Dedifferentiated amniotic fluid mesenchymal stem cell (primary cell): ENCODE measurements at regions not wholly inside any gene's neighbourhood (a gene's known extent, or its start where the extent isn't known, plus 50 kb on each side); places are given as distances from the start of the nearest gene placed in this dataset.
"Not testable (repeated sequence)": the region's sequence is repeated elsewhere in the genome, so short reads cannot be mapped to it uniquely, and the experiment has no call there.

Source experiments
- DNase-seq: peaks from one replicate; pipeline ENCODE4 v3.0.0-alpha.2; 2016; ENCODE audit errors: extremely low spot score

GRCh38 chr6:25181350-25181724, 97.8 kb upstream of the CARMIL1 start:
- DNase-seq, result no peak

DNA sequence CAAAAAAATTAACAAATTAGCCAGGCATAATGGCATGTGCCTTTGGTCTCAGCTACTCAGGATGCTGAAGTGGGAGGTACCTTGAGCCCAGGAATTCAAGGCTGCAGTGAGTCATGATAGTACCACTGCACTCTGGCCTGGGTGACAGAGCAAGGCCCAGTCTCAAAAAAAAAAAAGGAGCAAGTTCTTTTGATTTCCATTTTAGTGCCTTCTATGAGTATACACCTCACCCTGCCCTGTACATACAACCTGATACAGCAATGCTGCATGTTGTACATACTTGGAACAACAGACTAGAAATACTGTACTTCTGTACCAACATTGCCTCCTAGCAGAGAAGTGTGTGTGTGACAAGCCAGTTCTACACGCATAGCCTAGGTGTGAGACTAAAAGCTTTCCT, 97.3 kb upstream of the CARMIL1 start:
- DNase-seq, result no peak

DNA sequence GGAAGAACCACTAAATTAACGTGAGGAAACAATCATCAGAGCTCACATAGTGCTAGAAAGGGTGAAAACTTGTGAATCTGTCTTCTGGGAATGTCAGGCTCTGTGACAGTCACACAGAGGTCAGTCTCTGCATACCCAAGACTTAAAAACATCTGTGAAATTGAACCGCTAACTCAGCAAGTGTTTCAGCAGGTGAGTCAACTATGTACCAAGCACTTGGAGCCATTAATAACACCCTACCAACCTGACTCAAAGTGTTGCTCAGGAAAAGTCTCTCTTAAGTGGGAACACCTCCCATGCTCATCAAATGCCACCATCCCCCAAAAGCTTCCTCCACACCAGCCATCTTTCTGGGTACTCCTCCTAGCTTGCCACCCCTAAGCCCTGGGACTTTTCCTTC, 92.3 kb upstream of the CARMIL1 start:
- DNase-seq, result no peak

GRCh38 chr6:25188232-25188631, 90.9 kb upstream of the CARMIL1 start:
- no peak for DNase-seq

- DNase-seq, result no peak
Measured at GRCh38 chr6:25192590-25193459, 86.3 kb upstream of the CARMIL1 start.

DNA sequence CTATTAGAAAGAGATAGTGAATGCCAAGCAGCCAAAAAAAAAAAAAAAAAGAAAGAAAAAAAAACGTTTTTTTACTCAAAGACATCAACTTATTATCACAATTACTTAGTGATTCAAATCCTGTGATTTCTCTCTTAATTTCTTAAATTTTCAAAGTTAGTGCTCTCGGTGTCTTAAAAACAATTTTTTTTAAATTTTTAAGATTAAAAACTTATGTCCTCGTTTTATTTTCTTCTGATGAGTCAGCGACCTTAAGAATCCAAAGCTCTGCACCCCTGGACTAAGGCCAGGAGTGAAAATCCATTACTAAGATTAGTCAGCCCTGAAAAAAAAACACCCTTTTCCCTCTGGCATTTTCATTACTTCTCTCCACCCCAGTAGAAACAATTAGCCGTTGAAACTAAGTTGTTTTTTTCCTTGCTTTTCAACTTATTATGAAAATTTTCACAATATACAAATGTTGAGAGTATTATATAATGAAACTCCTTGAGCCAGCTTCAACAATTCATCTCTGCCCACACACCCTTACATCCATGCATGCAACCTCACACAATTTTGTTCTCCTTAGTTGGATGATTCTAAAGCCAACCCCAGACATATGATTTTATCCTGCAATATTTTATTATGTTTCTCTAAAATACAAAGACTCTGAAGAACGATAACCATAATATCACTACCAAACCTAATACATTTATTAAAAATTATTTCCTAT, 85.6 kb upstream of the CARMIL1 start:
- peak; percentile 92 for DNase-seq

DNA sequence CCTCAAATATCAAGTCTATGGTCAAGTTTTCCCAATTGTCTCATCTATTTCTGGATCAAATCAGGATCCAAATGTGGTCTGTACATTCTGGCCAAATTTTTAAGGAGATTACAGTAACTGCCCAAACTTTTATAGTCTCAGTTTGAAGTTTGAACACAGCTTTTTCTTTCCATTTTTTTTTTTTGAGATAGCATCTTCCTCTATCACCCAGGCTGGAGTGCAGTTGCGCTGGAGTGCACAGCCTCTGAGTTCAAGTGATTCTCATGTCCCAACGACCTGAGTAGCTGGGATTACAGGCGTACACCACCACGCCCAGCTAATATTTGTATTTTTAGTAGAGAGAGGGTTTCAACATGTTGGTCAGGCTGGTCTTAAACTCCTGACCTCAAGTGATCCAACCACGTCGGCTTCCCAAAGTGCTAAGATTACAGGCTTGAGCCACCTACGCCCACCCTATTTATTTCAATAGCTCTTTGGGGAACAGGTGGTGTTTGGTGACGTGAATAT, 84.9 kb upstream of the CARMIL1 start:
- no peak for DNase-seq

DNA sequence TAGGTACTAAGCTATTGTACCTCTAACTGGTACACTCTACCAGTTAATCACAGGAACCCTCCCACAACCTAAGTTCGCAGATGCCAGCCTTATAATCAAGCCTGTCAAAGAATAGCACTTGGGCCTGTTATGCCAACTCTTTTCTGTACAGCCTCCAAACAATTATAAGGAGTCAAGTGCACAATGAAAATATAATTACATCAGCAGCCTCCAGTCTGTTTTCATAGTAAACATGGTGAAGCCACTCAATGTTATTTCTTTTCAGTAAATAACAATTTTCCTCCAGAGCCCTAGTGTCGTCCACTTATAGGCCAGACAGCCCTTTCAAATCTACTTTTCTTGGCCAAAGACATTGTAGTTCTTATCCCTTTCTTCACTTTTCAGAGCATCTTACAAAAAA, 82.7 kb upstream of the CARMIL1 start:
- DNase-seq, result no peak

- DNase-seq, result no peak
Measured at GRCh38 chr6:25197111-25197510, 82.1 kb upstream of the CARMIL1 start.

DNA sequence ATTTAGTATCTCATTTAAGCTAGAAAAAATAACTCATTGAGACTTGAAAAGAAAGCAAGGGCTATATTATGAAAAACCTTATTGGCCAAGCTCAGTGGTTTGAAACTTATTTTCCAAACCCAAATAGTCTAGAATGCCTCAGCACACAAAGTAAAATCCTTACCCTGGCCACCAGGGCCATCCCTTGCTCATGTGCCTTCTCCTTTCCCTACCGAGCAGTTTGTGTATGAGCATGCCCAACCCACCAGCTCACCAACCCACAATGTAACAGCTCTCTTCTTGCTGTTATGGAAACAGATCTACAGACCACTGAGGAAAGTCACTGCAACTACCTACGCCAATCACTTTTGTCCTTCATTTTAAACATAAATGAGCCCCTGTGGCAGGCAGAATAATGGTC, 79.6 kb upstream of the CARMIL1 start:
- no peak for DNase-seq

- peak; percentile 85 for DNase-seq
Measured at GRCh38 chr6:25202504-25202903, 76.7 kb upstream of the CARMIL1 start.

DNA sequence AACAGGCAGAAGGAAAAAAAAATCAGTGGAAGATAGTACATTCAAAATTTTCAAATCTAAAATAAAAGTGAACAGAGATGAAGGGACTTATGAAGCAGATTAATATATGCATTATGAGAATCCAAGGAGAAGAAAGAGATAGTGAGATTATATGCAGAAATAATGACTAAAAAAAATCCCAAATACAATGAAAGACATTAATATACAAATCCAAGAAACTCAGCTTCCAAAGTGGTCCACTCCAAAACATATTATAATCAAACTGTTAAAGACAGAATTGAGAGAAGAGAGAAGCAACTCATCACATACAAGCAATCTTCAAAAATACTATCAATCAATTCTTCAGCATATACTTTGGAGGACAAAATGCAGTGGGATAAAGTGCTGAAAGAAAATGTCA, 73.5 kb upstream of the CARMIL1 start:
- DNase-seq, result no peak

GRCh38 chr6:25207453-25208155, 71.6 kb upstream of the CARMIL1 start:
- DNase-seq, result not testable (repeated sequence)

DNA sequence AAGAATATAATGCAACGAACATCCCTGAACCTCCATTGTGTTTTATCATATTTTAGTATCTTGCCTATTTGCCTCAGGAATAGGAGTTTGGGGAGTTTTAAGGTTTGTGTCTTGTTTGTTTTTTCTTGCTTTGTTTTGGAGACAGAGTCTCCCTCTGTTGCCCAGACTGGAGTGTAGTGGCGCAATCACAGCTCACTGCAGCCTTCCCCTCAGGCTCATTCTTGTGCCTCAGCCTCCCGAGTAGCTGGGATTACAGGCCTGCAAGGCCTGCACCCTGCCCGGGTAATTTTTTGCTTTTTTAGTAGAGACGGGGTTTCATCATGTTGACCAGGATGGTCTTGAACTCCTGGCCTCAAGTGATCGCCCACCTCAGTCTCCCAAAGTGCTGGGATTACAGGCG, 63.3 kb upstream of the CARMIL1 start:
- no peak for DNase-seq

GRCh38 chr6:25217302-25217701, 61.9 kb upstream of the CARMIL1 start:
- no peak for DNase-seq

DNA sequence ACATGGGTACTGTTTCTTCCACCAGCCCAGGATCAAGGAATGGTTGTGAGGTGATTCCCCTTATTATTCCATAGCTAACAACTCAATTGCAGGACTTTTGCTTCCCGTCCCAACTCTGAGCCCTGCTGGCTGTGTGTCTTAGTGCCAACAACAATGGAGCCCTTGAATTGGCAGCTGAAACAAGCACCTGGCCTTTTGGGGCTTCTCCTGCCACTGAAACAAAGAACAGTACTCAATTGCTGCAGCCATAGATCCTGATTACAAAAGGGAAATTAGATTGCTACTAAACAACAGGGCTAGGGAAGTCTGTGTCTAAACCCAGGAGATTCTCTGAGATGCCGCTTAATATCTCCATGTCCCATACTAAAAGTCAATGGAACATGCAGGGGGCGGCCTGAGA, 61.3 kb upstream of the CARMIL1 start:
- no peak for DNase-seq

GRCh38 chr6:25218346-25218745, 60.8 kb upstream of the CARMIL1 start:
- no peak for DNase-seq

DNA sequence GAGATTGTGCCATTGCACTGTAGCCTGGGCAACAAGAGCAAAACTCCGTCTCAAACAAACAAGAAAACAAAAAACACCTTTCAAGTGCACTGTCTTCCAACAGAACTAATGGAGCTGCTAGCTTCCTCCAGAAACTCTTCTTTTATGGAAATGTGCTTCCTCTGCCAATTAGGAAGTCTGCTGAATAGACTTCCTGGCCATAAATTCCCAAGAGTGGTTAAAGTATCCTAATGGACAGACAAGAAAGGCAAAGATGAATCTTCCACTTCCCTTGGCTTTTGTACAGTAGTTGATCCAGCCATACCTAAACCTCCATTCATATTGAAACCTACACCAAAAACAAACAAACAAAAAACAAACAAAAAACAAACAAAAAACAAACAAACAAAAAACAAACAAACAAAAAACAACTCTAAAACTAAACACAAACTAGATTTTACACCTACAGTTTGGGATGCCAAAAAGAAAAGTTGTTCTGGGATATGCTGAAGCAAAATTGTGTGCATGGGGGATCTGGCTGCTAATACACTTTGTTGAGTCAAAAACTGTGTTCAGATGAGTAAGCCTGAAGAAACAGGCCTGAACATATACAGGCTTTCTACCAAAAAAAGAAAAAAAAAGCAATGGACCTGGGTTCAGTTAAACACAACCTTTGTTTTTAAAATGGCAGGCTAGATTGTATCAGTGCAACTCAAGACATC, 59.8 kb upstream of the CARMIL1 start:
- no peak for DNase-seq

DNA sequence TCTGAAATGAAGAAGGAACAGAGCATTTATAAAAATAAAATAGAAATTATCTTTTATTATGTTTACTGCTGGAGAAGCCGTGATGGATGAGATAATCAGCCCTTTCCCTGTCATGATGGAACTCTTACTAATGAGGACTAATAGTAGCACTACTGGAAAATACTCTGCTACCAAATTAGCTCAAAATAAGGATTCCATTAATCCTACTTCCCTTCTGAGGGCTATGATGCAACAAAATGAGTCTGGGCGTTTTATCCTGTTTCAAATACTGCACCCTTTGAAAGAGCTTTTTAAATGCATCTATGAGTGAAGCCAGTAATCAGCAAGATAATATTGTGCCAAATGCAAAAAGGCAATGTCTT, 59.3 kb upstream of the CARMIL1 start:
- no peak for DNase-seq

GRCh38 chr6:25220857-25221256, 58.3 kb upstream of the CARMIL1 start:
- DNase-seq, result no peak

DNA sequence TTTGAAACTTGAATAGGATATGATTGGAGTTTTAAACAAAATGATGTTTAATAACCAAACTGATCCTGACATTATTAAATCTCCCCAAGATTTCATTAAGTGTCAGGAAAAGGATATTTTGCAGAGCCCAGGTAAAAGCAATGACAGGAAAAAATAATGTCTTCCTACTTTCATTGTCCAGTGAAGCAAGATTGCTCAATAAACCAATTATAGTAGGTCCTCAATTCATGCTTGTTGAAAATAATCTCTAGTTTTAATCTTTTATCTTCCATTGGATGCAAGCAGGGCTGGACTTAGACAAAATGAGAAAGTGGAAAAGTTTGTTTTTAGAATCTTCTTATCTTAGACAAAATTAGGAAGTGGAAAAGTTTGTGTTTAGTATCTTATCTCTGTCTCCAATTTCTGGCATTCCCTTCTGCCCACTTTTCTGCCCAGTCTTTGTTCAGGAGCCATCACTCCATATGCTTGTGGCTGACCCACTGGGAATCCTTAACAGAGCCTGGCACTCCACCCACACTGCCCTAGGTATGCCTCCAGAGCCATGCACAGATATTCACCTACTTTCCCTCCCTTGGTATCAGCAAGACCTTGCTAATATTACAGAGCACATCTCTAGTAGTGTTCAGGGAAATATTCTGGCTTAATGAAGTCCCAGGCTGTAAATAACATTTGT, 57.0 kb upstream of the CARMIL1 start:
- no peak for DNase-seq
